Endothelial cell of umbilical vein (primary cell): ENCODE measurements at regions not wholly inside any gene's neighbourhood (a gene's known extent, or its start where the extent isn't known, plus 50 kb on each side); places are given as distances from the start of the nearest gene placed in this dataset.
"Not testable (repeated sequence)": the region's sequence is repeated elsewhere in the genome, so short reads cannot be mapped to it uniquely, and the experiment has no call there.

ENCODE experiments used
- BruUV-seq: library from RNA; stranded (reverse); fragments of 400-500 nt; replicated peaks from 2 replicates; lab custom pipeline; 2021; lab: Mats Ljungman, UMichigan
- CTCF ChIA-PET: fragments of 300-600, 350-600 bp; sonication (Branson Sonifier 250); formaldehyde crosslinking; loops from one replicate; lab custom pipeline; 2021; ENCODE audit warnings: antibody characterized with exemption, inconsistent platforms; lab: Charles Lee
- POLR2A ChIA-PET: fragments of 300-600, 350-600 bp; sonication (Branson Sonifier 250); formaldehyde crosslinking; loops from one replicate; lab custom pipeline; 2021; ENCODE audit warnings: antibody characterized with exemption, inconsistent platforms; lab: Charles Lee
- DNase-seq: peaks from one replicate; pipeline ENCODE4 v3.0.0-alpha.2; 2011; ENCODE audit warnings: low read depth, low spot score
- FAIRE-seq: peaks from 2 replicates; lab custom pipeline; 2011; peaks lifted over from hg19 to GRCh38; lab: Jason Lieb, UNC
- H2AFZ ChIP-seq: 2 replicates; pipeline ENCODE4 v1.6.0; 2012; ENCODE audit warnings: low read depth, low read length, control low read depth, inconsistent platforms
- H3K27ac ChIP-seq: 2 replicates; pipeline ENCODE4 v1.5.1; 2011; ENCODE audit warnings: low read depth, mild to moderate bottlenecking, control low read depth, low read length, moderate library complexity; ENCODE audit not compliant: insufficient read depth
- H3K27me3 ChIP-seq, 2 experiments: 2 replicates each; pipeline versions ENCODE4 v1.6.0 to v1.6.1; 2011; ENCODE audit warnings: low read length in 2 of 2, mixed read lengths in 1 of 2; ENCODE audit not compliant: control insufficient read depth in 2 of 2, insufficient read depth in 2 of 2
- H3K36me3 ChIP-seq, 2 experiments: 2 replicates in 1 of 2; 3 replicates in 1 of 2; pipeline ENCODE4 v1.5.1; 2011; ENCODE audit warnings: low read length in 2 of 2, mild to moderate bottlenecking in 1 of 2, moderate library complexity in 1 of 2; ENCODE audit not compliant: control insufficient read depth in 2 of 2, insufficient read depth in 2 of 2; ENCODE audit errors: extremely low read depth in 1 of 2
- H3K4me1 ChIP-seq: 3 replicates; pipeline ENCODE4 v1.5.1; 2011; ENCODE audit warnings: mild to moderate bottlenecking, low read length; ENCODE audit not compliant: control insufficient read depth, insufficient read depth; ENCODE audit errors: extremely low read depth
- H3K4me2 ChIP-seq: 2 replicates; pipeline ENCODE4 v1.6.1; 2011; ENCODE audit warnings: low read length, control low read depth, mixed read lengths; ENCODE audit not compliant: insufficient read depth
- H3K4me3 ChIP-seq, 3 experiments: fragments of 200-600 bp in 1 of 3; sonication (generic), shearing (Covaris generic) in 1 of 3; replicated peaks in 1 of 3; 2 replicates each; pipeline ENCODE4 v1.5.1; 2011 to 2016; ENCODE audit warnings: control low read depth in 3 of 3, low read length in 3 of 3, mild to moderate bottlenecking in 2 of 3, inconsistent platforms in 1 of 3, low read depth in 1 of 3, moderate library complexity in 1 of 3; ENCODE audit not compliant: insufficient read depth in 1 of 3
- H3K79me2 ChIP-seq: 2 replicates; pipeline ENCODE4 v1.6.0; 2012; ENCODE audit warnings: low read length, inconsistent platforms; ENCODE audit not compliant: control insufficient read depth, insufficient read depth
- H3K9ac ChIP-seq: replicated peaks from 2 replicates; pipeline ENCODE3; 2011; ENCODE audit warnings: low read length, control low read depth; ENCODE audit not compliant: insufficient read depth; ENCODE audit errors: extremely low read depth
- H3K9me1 ChIP-seq: replicated peaks from 3 replicates; pipeline ENCODE4 v1.6.0; 2011; ENCODE audit warnings: mild to moderate bottlenecking, low read length; ENCODE audit not compliant: control insufficient read depth, insufficient read depth; ENCODE audit errors: extremely low read depth
- H3K9me3 ChIP-seq: replicated peaks from 2 replicates; pipeline ENCODE4 v1.5.1; 2012; ENCODE audit warnings: low read length, inconsistent platforms; ENCODE audit not compliant: control insufficient read depth, insufficient read depth
- H4K20me1 ChIP-seq: replicated peaks from 2 replicates; pipeline ENCODE3; 2011; ENCODE audit warnings: mild to moderate bottlenecking, low read length; ENCODE audit not compliant: control insufficient read depth, insufficient read depth; ENCODE audit errors: extremely low read depth
- dilution Hi-C: fragments of 300-500 bp; cut with MboI; formaldehyde crosslinking; loops from one replicate; pipeline ENCODE4 v1.15.0; 2019; ENCODE audit warnings: low sequenced_read_pairs; ENCODE audit not compliant: extremely low pct_ligation_motif_present
- intact Hi-C: fragments of 100-400 bp; cut with micrococcal nuclease; formaldehyde crosslinking; loops from one replicate; pipeline ENCODE4 v1.10.0; 2022

DNA sequence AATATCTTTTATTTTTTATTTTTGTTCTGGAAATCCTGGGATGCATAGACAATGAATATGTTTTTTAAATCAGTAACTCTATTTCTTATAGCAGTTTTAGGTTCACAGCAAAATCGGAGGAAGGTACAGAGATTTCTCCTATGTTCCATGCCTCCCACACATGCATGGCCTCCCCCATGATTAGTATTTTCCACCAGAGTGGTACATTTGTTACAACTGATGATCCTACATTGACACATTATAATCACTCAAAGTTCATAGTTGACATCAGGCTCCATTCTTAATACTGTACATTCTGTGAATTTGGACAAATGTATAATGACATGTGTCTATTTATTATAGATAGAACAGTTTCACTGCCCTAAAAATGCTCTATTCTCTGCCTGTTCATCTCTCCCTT, 99.0 kb upstream of the THOC3 start:
- H3K9me3 ChIP-seq, H3K4me2 ChIP-seq, CTCF ChIA-PET, H3K4me1 ChIP-seq, H3K79me2 ChIP-seq, dilution Hi-C loops, POLR2A ChIA-PET, H2AFZ ChIP-seq, H3K9me1 ChIP-seq, intact Hi-C loops, H3K4me3 ChIP-seq, H4K20me1 ChIP-seq, FAIRE-seq, BruUV-seq, DNase-seq, H3K36me3 ChIP-seq, H3K27ac ChIP-seq, H3K27me3 ChIP-seq, H3K9ac ChIP-seq: not testable (repeated sequence)

DNA sequence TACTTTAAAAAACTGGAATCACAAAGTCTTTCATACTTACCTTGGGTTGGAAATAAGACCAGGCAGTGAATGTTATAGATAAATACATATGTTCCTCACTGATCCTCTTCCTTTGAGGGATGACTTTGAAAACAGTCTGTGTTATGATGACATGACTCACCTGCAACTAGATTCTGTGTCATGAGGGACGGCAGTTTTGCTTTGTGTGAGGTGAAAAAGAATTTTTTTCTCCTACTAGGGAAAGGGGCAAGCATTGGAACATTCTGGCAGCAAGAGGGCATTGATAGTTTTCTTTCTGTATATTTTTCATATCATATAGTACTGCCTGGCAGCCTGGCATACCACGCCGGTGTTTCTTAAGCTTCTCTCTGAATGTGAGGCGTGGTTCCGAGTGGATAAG, 99.8 kb upstream of the THOC3 start:
- FAIRE-seq, H3K4me2 ChIP-seq, H3K9me3 ChIP-seq, H3K4me3 ChIP-seq, H2AFZ ChIP-seq, H3K4me1 ChIP-seq, H3K79me2 ChIP-seq, H3K36me3 ChIP-seq, DNase-seq, H3K9ac ChIP-seq, H4K20me1 ChIP-seq, dilution Hi-C loops, H3K27ac ChIP-seq, CTCF ChIA-PET, POLR2A ChIA-PET, BruUV-seq, intact Hi-C loops, H3K9me1 ChIP-seq, H3K27me3 ChIP-seq: not testable (repeated sequence)

DNA sequence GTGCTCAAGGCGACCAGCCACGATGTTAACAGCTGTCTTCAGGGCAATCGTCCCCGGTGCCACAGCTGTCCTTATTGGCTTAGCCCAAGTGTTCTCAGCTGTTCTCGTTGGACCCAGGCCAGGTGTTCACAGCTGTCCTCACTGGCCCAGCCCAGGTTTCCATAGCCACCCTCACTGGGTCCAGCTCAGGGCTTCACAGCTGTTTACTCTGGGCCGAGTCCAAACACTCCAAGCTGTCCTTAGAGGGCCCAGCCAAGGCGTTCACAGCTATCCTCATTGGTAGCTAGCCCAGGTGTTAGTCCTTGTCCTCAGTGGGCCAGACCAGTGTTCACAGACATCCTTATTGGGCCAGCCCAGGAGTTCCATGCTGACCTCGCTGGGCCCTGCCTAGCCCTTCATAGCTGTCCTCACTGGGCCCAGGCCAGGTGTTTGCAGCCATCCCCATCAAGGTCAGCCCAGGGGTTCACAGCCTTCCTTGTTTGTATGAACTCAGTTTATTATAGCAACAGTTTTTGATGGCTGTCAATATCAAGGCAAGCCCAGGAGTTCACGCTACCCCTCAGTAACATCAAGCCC, 106.0 kb upstream of the THOC3 start:
- H3K4me3 ChIP-seq, H3K9me1 ChIP-seq, DNase-seq, H4K20me1 ChIP-seq, H3K9ac ChIP-seq, H3K79me2 ChIP-seq, BruUV-seq, dilution Hi-C loops, POLR2A ChIA-PET, H3K27ac ChIP-seq, CTCF ChIA-PET, H2AFZ ChIP-seq, H3K9me3 ChIP-seq, H3K4me1 ChIP-seq, intact Hi-C loops, FAIRE-seq, H3K4me2 ChIP-seq, H3K36me3 ChIP-seq, H3K27me3 ChIP-seq: not testable (repeated sequence)

DNA sequence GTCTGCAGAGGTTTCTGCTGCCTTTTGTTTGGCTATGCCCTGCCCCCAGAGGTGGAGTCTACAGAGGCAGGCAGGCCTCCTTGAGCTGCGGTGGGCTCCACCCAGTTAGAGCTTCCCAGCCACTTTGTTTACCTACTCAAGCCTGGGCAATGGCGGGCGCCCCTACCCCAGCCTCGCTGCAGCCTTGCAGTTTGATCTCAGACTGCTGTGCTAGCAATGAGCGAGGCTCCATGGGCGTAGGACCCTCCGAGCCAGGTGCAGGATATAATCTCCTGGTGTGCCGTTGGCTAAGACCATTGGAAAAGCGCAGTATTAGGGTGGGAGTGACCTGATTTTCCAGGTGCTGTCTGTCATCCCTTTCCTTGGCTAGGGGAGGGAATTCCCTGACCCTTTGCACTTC, 115.6 kb upstream of the THOC3 start:
- FAIRE-seq, result not testable (repeated sequence)

More for the DNA sequence above, 115.6 kb upstream of the THOC3 start:
- H3K9ac ChIP-seq, H3K9me1 ChIP-seq, intact Hi-C loops, BruUV-seq, H3K4me1 ChIP-seq, DNase-seq, POLR2A ChIA-PET, CTCF ChIA-PET, dilution Hi-C loops, H3K27ac ChIP-seq, H3K4me2 ChIP-seq, H4K20me1 ChIP-seq, H3K36me3 ChIP-seq, H3K79me2 ChIP-seq, H3K4me3 ChIP-seq, H2AFZ ChIP-seq, H3K9me3 ChIP-seq, H3K27me3 ChIP-seq: not testable (repeated sequence)
